GM10266 (cell line): ENCODE measurements at regions not wholly inside any gene's neighbourhood (a gene's known extent, or its start where the extent isn't known, plus 50 kb on each side); places are given as distances from the start of the nearest gene placed in this dataset.

Source experiments
- DNase-seq: peaks from one replicate; pipeline ENCODE4 v3.0.0; 2012; ENCODE audit errors: extremely low spot score
- CTCF ChIP-seq: IDR thresholded peaks from 2 replicates; pipeline ENCODE4 v1.5.1; 2012; ENCODE audit warnings: mild to moderate bottlenecking, low read depth; ENCODE audit not compliant: control insufficient read depth, insufficient read depth; ENCODE audit errors: missing control alignments

DNA sequence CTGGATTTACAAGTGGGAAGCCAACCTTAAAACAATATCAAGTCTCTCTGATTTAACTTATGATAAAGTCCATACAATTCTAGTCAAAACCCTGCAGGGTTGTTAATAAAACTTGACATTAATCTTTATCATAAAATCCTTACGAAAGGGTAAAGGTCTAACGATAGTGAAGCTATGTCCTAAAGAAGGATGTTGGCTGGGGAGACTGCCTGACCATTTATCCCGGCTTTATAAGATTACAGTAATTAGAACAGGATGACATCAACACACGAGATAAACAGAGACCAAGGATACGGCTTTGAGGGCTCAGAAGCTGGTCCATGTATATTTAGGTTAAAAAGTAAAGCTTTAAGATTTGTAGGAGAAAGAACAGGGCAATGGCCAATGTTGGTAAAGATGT, 189.0 kb upstream of the COPS8 start:
- TF ChIP-seq CTCF = no peak
- DNase-seq = no peak

GRCh38 chr2:236899146-236899545, 186.5 kb upstream of the COPS8 start:
- DNase-seq = no peak
- TF ChIP-seq CTCF = no peak

- DNase-seq = no peak
- TF ChIP-seq CTCF = no peak
These were observed 185.6 kb upstream of the COPS8 start for GRCh38 chr2:236899950-236900640.

DNA sequence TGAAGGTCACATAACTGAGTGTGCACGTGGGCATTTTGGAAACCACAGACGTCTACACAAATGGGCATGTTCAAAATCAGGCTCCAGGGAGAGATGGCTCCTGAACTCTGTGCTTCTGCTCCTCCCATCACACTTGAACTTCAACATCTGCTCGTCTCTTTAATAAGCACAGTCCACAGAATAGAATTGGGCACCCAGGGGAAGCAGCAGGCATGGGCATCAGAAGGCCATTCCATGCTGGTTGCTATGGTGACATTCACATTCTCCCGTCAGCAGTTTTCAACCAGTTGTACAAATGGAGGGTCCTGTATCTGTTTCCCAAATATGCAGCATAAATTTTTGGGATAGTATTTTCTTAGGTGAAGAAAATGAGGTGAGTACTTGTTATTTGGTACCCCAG, 183.7 kb upstream of the COPS8 start:
- DNase-seq = no peak
- TF ChIP-seq CTCF = no peak

GRCh38 chr2:236903978-236904377, 181.7 kb upstream of the COPS8 start:
- no peak for DNase-seq
- no peak for TF ChIP-seq CTCF

DNA sequence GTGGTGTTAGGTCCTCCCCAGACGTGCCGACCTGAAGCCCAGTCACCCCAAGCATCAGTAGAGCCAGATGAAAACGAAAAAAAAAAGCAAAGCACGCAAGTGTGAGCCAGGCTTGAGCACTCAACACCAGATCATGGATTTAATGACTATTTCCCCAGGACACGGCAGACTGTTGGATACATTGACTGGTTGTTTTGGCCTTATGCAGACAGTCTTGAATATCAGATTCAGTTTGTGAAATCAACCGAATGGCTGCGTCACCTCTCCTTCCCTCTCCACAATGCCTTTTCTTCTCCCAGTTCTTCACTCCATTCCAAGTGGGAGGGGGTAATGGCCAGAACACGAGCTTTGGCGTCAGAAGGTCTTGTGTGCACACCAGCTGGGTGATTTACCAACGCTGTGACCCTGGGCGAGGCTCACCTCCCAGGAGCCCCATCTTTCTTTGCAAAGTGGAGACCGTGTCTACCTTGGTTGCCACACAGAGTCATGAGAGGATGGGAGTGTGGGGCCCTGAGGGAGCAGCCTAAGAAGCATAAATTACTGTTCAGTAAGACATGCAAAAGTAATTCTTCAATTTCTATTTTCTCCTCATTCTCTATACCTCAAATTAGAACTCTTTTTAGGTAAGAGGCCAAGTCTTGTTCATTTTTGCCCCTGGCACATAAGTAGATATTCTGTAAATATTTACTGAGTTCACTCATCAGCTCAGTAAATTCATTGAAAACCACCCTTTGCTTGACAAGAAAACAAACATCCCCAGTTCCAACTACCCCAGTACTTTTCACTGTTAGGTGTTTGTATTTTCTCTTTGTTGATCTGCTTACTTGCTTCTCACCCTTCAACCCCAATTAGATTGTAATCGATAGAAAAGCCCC, 181.1 kb upstream of the COPS8 start:
- TF ChIP-seq CTCF = no peak
- DNase-seq = no peak

DNA sequence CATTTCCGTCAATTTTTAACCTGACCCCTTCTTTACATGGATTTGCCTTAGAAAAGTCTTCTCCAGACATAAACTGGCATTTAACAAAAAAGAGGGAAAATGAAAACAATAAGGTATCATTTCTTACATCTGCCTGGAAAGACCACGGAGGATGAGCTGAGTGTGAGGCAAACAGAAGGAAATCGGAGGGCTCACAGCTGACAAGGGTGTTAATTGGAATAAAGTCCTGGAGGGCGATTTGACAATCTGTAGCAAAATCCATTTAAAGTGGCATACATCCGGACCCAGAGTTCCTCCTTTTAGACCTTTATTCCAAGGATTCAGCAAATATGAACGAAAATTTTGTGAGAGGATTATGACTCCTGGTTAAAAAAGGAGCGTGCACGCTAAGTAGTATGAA, 179.7 kb upstream of the COPS8 start:
- DNase-seq = no peak
- TF ChIP-seq CTCF = no peak
